ENCODE measurements at regions not wholly inside any gene's neighbourhood (a gene's known extent, or its start where the extent isn't known, plus 50 kb on each side); places are given as distances from the start of the nearest gene placed in this dataset.

DNA sequence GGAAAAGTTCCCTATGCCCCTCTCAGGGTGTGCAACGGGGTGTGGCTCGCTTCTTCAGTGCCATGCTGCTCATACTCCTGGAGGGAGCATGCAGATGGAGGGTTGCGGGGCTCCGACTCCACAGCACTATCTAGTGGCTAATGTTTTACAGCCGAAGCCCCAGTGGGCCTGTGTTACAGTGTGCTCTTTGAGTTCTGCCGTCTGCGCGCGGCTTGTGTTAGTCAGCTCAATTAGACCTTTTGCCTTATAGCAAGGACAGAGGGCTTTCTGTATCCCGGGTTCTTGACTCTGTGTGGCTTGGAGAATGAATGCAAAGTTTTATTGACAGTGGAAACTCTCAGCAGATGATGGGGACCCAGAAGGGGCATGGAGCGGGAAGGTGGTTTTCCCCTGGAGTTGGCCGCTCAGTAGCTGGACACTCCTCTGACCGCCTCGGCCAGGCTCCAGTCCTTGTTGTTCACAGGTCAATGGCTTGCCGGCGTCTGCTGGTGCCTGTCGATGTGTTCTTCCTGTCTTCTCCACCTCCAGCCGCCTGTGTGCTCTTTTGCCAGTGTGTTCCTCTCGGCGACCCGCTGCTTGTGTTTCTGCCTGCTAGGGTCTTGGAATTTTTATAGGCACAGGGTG lies 383.4 kb downstream of the LMO7 start:
- Histone ChIP-seq H3K27ac (no peak overlapping the region), H3K27me3 (no peaks in the 10 kb centered on the region), H3K4me1 (no peaks in the 10 kb centered on the region), H3K9me3 (no peaks in the 10 kb centered on the region), H3K4me3 (no peak overlapping the region), H3K36me3 (no peaks in the 10 kb centered on the region)
- ATAC-seq (peak; percentile 42), DNase-seq (peak; percentile 51)
- TF ChIP-seq, protein P1, sequence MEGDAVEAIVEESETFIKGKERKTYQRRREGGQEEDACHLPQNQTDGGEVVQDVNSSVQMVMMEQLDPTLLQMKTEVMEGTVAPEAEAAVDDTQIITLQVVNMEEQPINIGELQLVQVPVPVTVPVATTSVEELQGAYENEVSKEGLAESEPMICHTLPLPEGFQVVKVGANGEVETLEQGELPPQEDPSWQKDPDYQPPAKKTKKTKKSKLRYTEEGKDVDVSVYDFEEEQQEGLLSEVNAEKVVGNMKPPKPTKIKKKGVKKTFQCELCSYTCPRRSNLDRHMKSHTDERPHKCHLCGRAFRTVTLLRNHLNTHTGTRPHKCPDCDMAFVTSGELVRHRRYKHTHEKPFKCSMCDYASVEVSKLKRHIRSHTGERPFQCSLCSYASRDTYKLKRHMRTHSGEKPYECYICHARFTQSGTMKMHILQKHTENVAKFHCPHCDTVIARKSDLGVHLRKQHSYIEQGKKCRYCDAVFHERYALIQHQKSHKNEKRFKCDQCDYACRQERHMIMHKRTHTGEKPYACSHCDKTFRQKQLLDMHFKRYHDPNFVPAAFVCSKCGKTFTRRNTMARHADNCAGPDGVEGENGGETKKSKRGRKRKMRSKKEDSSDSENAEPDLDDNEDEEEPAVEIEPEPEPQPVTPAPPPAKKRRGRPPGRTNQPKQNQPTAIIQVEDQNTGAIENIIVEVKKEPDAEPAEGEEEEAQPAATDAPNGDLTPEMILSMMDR (IDR thresholded peaks at IDR 0.05) = no peak
- intact Hi-C loops (cut with DNase I) = no loop called here

DNA sequence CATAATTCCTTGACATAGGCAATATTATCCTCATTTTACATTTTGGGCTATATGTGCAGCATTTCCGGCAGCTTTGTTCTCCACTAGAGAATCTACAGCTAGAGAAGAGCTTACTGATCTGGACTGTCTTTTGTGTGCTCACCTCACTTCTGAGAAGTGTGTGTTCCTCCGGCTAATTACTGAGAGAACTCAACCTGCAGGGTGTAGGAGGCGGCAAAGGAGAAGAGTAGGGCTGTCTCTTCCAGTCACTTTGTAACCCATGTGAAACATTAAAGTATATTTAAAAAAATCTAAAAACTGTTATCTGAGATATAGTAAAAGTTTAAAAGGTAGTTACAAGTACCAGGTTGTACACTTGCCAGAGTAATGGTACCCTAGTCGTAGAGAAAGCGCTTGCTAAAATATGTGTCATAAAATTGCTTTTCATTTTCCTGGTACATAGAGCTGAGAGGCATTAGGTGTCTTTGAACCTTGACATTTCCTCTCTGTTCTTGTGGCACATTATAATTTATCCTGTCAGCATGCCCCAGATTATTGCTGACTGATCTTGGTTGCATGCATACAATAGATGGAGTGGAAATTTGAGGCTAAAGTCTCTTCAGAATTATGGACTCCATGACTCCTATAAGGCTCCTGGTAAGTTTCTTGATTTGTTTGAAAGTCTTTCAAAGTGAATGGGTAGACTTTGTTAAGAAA lies 381.9 kb downstream of the LMO7 start:
- intact Hi-C loops (cut with DNase I) = no loop called here
- Histone ChIP-seq H3K9me3 (no peaks in the 10 kb centered on the region), H3K27me3 (no peaks in the 10 kb centered on the region)

DNA sequence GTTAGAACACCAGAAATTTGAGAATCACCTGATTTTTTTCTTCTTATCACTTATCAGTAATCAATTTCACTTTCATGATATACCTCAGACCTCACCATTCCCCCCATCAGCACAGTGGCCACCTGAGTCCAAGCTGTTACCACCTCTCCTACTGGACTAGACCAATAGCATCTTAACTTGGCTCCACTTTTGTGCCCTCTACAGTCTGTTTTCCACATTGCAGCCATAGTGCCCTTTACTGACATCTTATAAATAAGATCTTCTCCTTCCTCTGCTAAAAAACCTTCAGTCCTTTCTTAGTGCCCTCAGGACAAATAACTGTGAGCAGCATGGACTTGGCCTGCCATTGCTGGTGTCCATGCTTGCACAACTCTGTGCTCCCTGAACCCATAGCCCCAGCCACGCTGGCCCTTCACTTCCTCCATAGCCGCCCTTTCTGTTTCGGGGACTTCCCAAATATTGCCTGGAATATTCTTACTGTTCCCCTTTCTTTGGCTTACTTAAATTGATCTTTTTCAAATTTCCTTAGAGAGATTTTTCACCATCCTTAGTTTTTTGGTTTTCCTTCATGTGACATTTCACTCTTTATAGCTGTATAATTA lies 380.8 kb downstream of the LMO7 start:
- Histone ChIP-seq H3K27me3 (no peaks in the 10 kb centered on the region), H3K4me1 (no peaks in the 10 kb centered on the region), H3K36me3 (no peaks in the 10 kb centered on the region), H3K27ac (no peak overlapping the region), H3K9me3 (no peaks in the 10 kb centered on the region), H3K4me3 (no peak overlapping the region)
- peak; percentile 64 for ATAC-seq
- peak; percentile 40 for DNase-seq
- TF ChIP-seq, protein P1 (IDR thresholded peaks at IDR 0.05) = peak; percentile 43
- intact Hi-C loops (cut with DNase I) = no loop called here

More for the DNA sequence above, 381.9 kb downstream of the LMO7 start:
- TF ChIP-seq, protein P1 (IDR thresholded peaks at IDR 0.05) = no peak
- no peak overlapping the region for H3K4me3 ChIP-seq
- H3K27ac ChIP-seq = no peak overlapping the region
- H3K36me3 ChIP-seq = no peaks in the 10 kb centered on the region
- ATAC-seq (no peak), DNase-seq (no peak)
- no peaks in the 10 kb centered on the region for H3K4me1 ChIP-seq

DNA sequence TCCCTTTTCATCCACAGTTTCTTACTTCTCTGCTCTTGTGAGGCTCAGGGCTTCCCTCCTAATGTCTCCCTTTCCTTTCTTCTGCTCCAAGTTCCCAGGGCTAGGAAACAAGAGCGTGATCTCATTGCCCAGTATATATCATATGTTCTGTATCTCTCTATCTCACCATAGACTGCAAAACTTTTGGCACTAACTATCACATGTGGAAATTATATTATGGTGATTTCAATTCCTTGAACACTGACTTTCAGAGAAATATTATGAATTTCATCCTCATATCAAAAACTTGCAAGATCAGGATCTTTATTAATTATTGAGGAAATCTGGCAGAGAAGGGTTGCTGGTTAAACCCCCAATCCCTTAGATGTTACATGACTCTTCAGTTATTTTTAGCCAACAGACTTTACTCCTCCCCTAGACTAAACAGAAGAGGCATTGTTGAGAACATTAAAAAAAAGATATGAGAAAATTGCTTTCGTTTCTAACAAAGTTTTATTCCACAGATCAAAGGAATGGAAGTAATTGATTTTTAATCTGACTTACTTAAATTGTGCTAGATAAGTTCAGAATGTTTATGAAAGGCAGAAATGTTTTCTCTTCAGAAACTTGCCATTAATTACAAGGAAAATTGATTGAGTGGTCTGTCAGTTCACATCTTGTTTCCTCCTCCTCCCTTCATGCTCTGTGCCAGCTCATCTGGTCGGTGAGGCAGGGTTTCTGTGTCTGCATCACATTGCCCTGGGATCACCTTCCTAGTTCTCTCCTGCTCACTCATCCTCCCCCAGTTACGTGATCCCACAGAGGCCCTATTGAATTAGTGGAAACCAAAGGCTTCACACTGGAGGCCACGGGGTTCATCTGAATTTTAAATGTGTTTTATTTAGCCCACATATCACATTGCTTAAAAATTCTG lies 378.5 kb downstream of the LMO7 start:
- ATAC-seq (no peak), DNase-seq (no peak)
- H3K9me3 ChIP-seq = no peaks in the 10 kb centered on the region
- H3K4me1 ChIP-seq = no peaks in the 10 kb centered on the region
- H3K27me3 ChIP-seq = no peaks in the 10 kb centered on the region
- H3K4me3 ChIP-seq = no peak overlapping the region
- TF ChIP-seq, protein P1 (IDR thresholded peaks at IDR 0.05) = no peak
- intact Hi-C loops (cut with DNase I) = no loop called here
- no peak overlapping the region for H3K27ac ChIP-seq
- no peaks in the 10 kb centered on the region for H3K36me3 ChIP-seq

DNA sequence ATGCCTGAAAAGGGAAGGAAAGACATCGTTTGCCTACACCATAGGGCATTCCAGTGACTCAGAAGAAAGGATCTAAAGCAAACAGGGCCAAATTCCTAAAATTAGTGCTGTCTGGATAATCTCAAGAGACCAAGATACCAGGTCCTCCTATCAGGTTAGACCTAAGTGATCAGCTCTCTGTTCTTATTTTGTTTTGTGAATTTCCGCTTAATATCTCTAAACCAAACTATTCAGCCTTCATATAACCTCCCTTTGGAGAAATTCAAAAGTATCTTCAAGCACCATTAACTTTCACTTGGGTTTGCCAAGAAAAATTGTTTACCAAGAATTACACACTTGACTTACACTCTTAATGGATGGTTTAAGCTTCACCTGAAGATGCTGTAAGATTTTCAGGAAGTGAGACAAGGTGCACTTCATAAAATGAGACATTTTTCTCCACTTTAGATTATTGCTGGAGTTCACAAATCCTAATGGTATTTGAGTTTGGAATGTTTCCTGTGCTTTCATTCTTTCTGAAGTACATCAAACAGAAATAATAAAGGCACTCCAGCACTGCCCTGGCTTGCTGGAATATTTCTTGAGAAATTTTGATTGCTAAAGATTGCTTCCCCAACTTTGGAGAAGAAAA lies 376.1 kb downstream of the LMO7 start:
- TF ChIP-seq, protein P1 (IDR thresholded peaks at IDR 0.05) = no peak
- no peaks in the 10 kb centered on the region for H3K36me3 ChIP-seq
- H3K27ac ChIP-seq = no peak overlapping the region
- no peak for DNase-seq
- ATAC-seq = peak; percentile 64
- no peaks in the 10 kb centered on the region for H3K9me3 ChIP-seq
- intact Hi-C loops (cut with DNase I) = no loop called here
- no peaks in the 10 kb centered on the region for H3K4me1 ChIP-seq
- no peak overlapping the region for H3K4me3 ChIP-seq
- H3K27me3 ChIP-seq = no peaks in the 10 kb centered on the region
